ENCODE measurements at regions not wholly inside any gene's neighbourhood (a gene's known extent, or its start where the extent isn't known, plus 50 kb on each side); places are given as distances from the start of the nearest gene placed in this dataset.

DNA sequence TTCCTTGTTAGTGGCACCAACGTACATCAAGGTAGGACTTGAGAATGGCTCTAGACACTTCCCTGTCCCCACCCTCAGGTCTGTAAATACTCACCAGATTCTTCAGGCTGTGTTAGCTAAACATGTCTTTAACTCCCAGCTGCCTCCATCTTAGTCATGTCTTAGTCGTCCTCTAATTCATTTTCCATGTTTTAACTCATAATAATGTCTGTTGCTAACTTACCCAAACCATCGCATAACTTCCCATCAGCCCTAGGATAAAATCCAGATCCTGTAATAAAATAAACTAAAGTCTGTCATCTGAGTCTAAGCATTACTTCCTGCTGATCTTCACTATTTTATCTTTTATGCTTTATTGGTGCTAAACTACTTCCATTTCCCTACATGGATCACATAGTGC lies 600.0 kb upstream of the CELF2 start:
- no peak for DNase-seq (ENCODE audit: low spot score, unreplicated experiment)
- no peak for TF ChIP-seq CTCF (IDR thresholded peaks at IDR 0.05; ENCODE audit: unreplicated experiment)
- H3K27ac Mint-ChIP-seq: no peak overlapping the region
- no peaks in the 10 kb centered on the region for H3K4me1 Mint-ChIP-seq (ENCODE audit: low read depth)
- peaks cover 4% of the 10 kb centered on the region for H3K27me3 Mint-ChIP-seq
- H3K36me3 Mint-ChIP-seq (ENCODE audit: insufficient read depth): no peaks in the 10 kb centered on the region
- no peaks in the 10 kb centered on the region for H3K9me3 Mint-ChIP-seq (ENCODE audit: low read depth)
- no peak overlapping the region for H3K4me3 Mint-ChIP-seq (ENCODE audit: low read depth)

GRCh38 chr10:10418387-10418786 lies 599.3 kb upstream of the CELF2 start:
- Mint-ChIP-seq H3K27me3 (peaks cover 4% of the 10 kb centered on the region), H3K36me3 (ENCODE audit: insufficient read depth) (no peaks in the 10 kb centered on the region), H3K4me1 (ENCODE audit: low read depth) (no peaks in the 10 kb centered on the region), H3K27ac (no peak overlapping the region), H3K4me3 (ENCODE audit: low read depth) (no peak overlapping the region), H3K9me3 (ENCODE audit: low read depth) (no peaks in the 10 kb centered on the region)
- DNase-seq (ENCODE audit: low spot score, unreplicated experiment): no peak
- no peak for TF ChIP-seq CTCF (IDR thresholded peaks at IDR 0.05; ENCODE audit: unreplicated experiment)

DNA sequence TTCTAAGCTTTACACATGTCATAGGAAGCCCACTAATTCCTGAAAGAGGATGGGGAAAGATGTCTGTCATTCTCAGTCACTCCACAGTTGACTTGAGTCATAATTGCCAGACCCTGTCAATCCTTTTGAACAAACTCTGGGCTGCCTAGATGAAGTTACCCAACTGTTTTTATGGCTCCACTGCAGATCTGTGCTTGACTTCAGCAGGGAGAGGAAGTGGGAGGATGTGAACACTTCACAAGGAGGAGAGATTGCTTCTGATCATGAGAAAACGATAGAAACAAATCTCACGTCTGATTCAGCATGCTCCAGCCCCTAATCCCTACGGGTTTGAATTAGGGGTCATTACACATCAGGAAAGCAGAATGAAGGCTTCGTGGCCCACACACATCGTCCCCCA lies 596.6 kb upstream of the CELF2 start:
- H3K27me3 Mint-ChIP-seq: peaks cover 4% of the 10 kb centered on the region
- no peaks in the 10 kb centered on the region for H3K4me1 Mint-ChIP-seq (ENCODE audit: low read depth)
- no peak for TF ChIP-seq CTCF (IDR thresholded peaks at IDR 0.05; ENCODE audit: unreplicated experiment)
- H3K9me3 Mint-ChIP-seq (ENCODE audit: low read depth): no peaks in the 10 kb centered on the region
- no peak overlapping the region for H3K4me3 Mint-ChIP-seq (ENCODE audit: low read depth)
- no peak for DNase-seq (ENCODE audit: low spot score, unreplicated experiment)
- no peaks in the 10 kb centered on the region for H3K36me3 Mint-ChIP-seq (ENCODE audit: insufficient read depth)
- H3K27ac Mint-ChIP-seq: no peak overlapping the region

DNA sequence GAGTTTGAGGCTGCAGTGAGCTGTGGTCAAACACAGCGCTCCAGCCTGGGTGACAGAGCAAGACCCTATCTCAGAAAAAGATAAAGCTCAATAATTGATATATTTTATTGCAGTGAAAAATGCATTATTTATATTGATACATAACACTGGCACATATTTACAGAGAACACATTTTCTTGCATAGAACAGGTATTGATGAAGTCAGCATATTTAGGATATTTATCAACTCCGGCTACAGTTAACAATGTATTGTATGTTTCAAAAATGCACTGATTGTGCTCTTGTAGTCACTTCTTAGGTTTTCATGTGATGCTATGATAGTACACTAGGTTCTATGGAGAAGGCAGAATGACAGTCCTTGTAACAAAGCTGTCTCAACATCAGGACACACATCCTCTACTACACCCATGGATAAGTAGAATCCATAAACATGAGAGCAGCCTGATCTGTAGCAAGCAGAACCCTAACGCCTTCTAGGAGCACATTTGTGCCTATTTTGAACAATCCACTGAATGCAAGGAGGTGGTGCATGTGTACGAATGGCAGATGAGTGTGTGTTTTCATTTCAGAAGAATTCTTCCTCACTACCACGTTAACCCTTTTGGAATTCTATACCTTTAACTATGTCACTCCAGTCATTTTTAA lies 586.1 kb upstream of the CELF2 start:
- Mint-ChIP-seq H3K27me3 (no peaks in the 10 kb centered on the region), H3K4me1 (ENCODE audit: low read depth) (no peaks in the 10 kb centered on the region), H3K36me3 (ENCODE audit: insufficient read depth) (no peaks in the 10 kb centered on the region), H3K4me3 (ENCODE audit: low read depth) (no peak overlapping the region), H3K9me3 (ENCODE audit: low read depth) (peaks cover 3% of the 10 kb centered on the region), H3K27ac (no peak overlapping the region)
- no peak for DNase-seq (ENCODE audit: low spot score, unreplicated experiment)
- no peak for TF ChIP-seq CTCF (IDR thresholded peaks at IDR 0.05; ENCODE audit: unreplicated experiment)

GRCh38 chr10:10432296-10433035 lies 585.2 kb upstream of the CELF2 start:
- H3K4me3 Mint-ChIP-seq (ENCODE audit: low read depth): no peak overlapping the region
- H3K27ac Mint-ChIP-seq: no peak overlapping the region
- no peak for TF ChIP-seq CTCF (IDR thresholded peaks at IDR 0.05; ENCODE audit: unreplicated experiment)
- H3K36me3 Mint-ChIP-seq (ENCODE audit: insufficient read depth): no peaks in the 10 kb centered on the region
- DNase-seq (ENCODE audit: low spot score, unreplicated experiment): no peak
- peaks cover 3% of the 10 kb centered on the region for H3K9me3 Mint-ChIP-seq (ENCODE audit: low read depth)
- H3K27me3 Mint-ChIP-seq: no peaks in the 10 kb centered on the region
- H3K4me1 Mint-ChIP-seq (ENCODE audit: low read depth): no peaks in the 10 kb centered on the region

All from progenitor cell of endocrine pancreas (in vitro differentiated cells).